Pancreas (tissue), 10 donors: ENCODE measurements at regions not wholly inside any gene's neighbourhood (a gene's known extent, or its start where the extent isn't known, plus 50 kb on each side); places are given as distances from the start of the nearest gene placed in this dataset.

Experiments
- ATAC-seq, 4 donors: fragments of 200-7000 bp; cut with Tn5 transposase; one replicate each; pipeline versions ENCODE4 v1.8.0 to v1.9.1; 2020; ENCODE audit warnings: mild to moderate bottlenecking in 4 of 4, moderate library complexity in 4 of 4
- DNase-seq, 6 donors: peaks; one replicate each; pipeline ENCODE4 v3.0.0-alpha.2; 2020
- FAIRE-seq: peaks from 2 replicates; lab custom pipeline; 2012; peaks lifted over from hg19 to GRCh38; lab: Jason Lieb, UNC
- H3K27ac ChIP-seq, 4 donors: fragments of 200-600 bp; sonication (generic); 1 replicate in 3 of 4; 2 replicates in 1 of 4; pipeline versions ENCODE4 v1.5.0 to v1.8.0; 2020
- H3K27me3 ChIP-seq, 4 donors: fragments of 200-600 bp; one replicate each; pipeline ENCODE4 v1.8.0; 2021
- H3K36me3 ChIP-seq, 3 donors: fragments of 200-600 bp; sonication (generic) in 1 of 3; one replicate each; pipeline versions ENCODE4 v1.5.0 to v1.8.0; 2020 to 2021
- H3K4me1 ChIP-seq, 3 donors: fragments of 200-600 bp; one replicate each; pipeline ENCODE4 v1.8.0; 2021
- H3K4me3 ChIP-seq, 4 donors: fragments of 200-600 bp; sonication (generic) in 2 of 4; one replicate each; pipeline versions ENCODE4 v1.5.0 to v1.8.0; 2020 to 2021
- H3K9me3 ChIP-seq, 4 donors: fragments of 200-600 bp; one replicate each; pipeline ENCODE4 v1.8.0; 2021
- CTCF ChIP-seq, 4 donors: fragments of 200-600 bp; sonication (generic) in 3 of 4; IDR thresholded peaks; one replicate each; pipeline versions ENCODE4 v1.5.0 to v1.8.0; 2021; ENCODE audit warnings: antibody characterized with exemption in 4 of 4
- WGBS, 2 donors: extraction: QIAGEN DNeasy Blood & Tissue Kit; methylation state at CpG; one replicate each; pipeline ENCODE4 v1.1.7; 2013; 5-methylcytosine and 5-hydroxymethylcytosine counted together
- intact Hi-C, 3 donors: fragments of 100-400 bp; cut with DNase I; formaldehyde crosslinking; loops; one replicate each; pipeline versions ENCODE4 v1.11.1 to v1.14.2; 2022
- donor health status: healthy with polysubstance abuse.
- donor health status: DM: no; HTN: no; CAD: no; lungs with moderate emphysema.
- donor health status: DM: no; HTN: no; CAD: no.
- donor health status: control.
- donor health status: control.
- donor health status: Bipolar disorder and iron deficiency.
- donor health status: DM: yes; HTN: yes; CAD: no.
- donor health status: DM: no; HTN: no; CAD: no.
- donor health status: DM: no; HTN: no; CAD: no.
- donor health status: DM: yes; HTN: yes; CAD: no.

GRCh38 chr18:76057386-76057785 lies 437.7 kb downstream of the ZNF516 start:
- intact Hi-C loops, result no loop called here

GRCh38 chr18:76056471-76057110 lies 438.5 kb downstream of the ZNF516 start:
- no peaks in the 10 kb centered on the region for H3K36me3 ChIP-seq
- no peak for TF ChIP-seq CTCF (IDR thresholded peaks at IDR 0.05)
- ATAC-seq (peak in 3 of 4 donors; percentile 51 to 69 (median 60)), DNase-seq (peak in 1 of 6 donors; percentile 3), FAIRE-seq (no peak)
- intact Hi-C loops, result no loop called here
- no peaks in the 10 kb centered on the region for H3K9me3 ChIP-seq
- no peaks in the 10 kb centered on the region for H3K27me3 ChIP-seq
- no peak overlapping the region for H3K4me3 ChIP-seq
- no peaks in the 10 kb centered on the region for H3K4me1 ChIP-seq
- no peak overlapping the region for H3K27ac ChIP-seq
- 62 to 74% methylated on average over 13 of the region's 13 CpGs for WGBS, 2 donors

More at GRCh38 chr18:76057386-76057785, 437.7 kb downstream of the ZNF516 start:
- no peaks in the 10 kb centered on the region for H3K4me1 ChIP-seq
- 66 to 72% methylated on average over 15 to 16 of the region's 16 CpGs for WGBS, 2 donors
- no peaks in the 10 kb centered on the region for H3K36me3 ChIP-seq
- no peak for DNase-seq
- no peak overlapping the region for H3K4me3 ChIP-seq
- no peak for FAIRE-seq
- ATAC-seq, result no peak
- H3K27me3 ChIP-seq, result no peaks in the 10 kb centered on the region
- no peak overlapping the region for H3K27ac ChIP-seq
- H3K9me3 ChIP-seq, result no peaks in the 10 kb centered on the region
- TF ChIP-seq CTCF (IDR thresholded peaks at IDR 0.05), result no peak

GRCh38 chr18:76055578-76055977 lies 439.5 kb downstream of the ZNF516 start:
- Histone ChIP-seq H3K27me3 (no peaks in the 10 kb centered on the region), H3K9me3 (no peaks in the 10 kb centered on the region), H3K4me3 (no peak overlapping the region), H3K27ac (no peak overlapping the region), H3K4me1 (no peaks in the 10 kb centered on the region), H3K36me3 (no peaks in the 10 kb centered on the region)
- WGBS, 2 donors, result 65 to 78% methylated on average over 9 of the region's 9 CpGs
- no peak for TF ChIP-seq CTCF (IDR thresholded peaks at IDR 0.05)
- intact Hi-C loops, result no loop called here
- no peak for DNase-seq
- ATAC-seq, result no peak
- no peak for FAIRE-seq

- Histone ChIP-seq H3K4me3 (no peak overlapping the region), H3K4me1 (no peaks in the 10 kb centered on the region), H3K27ac (no peak overlapping the region), H3K36me3 (no peaks in the 10 kb centered on the region), H3K27me3 (no peaks in the 10 kb centered on the region), H3K9me3 (no peaks in the 10 kb centered on the region)
- FAIRE-seq (no peak), DNase-seq (no peak), ATAC-seq (no peak)
- TF ChIP-seq CTCF (IDR thresholded peaks at IDR 0.05), result no peak
- intact Hi-C loops, result no loop called here
- WGBS, 2 donors, result 66 to 74% methylated on average over 9 of the region's 9 CpGs
Observed at GRCh38 chr18:76055025-76055424, 440.0 kb downstream of the ZNF516 start.

- intact Hi-C loops, result no loop called here
- no peak overlapping the region for H3K4me3 ChIP-seq
- FAIRE-seq (no peak), ATAC-seq (no peak), DNase-seq (no peak)
- no peaks in the 10 kb centered on the region for H3K36me3 ChIP-seq
- H3K9me3 ChIP-seq, result no peaks in the 10 kb centered on the region
- TF ChIP-seq CTCF (IDR thresholded peaks at IDR 0.05), result no peak
- H3K27me3 ChIP-seq, result no peaks in the 10 kb centered on the region
- WGBS, 2 donors, result 45 to 61% methylated on average over 5 of the region's 5 CpGs
- no peak overlapping the region for H3K27ac ChIP-seq
- no peaks in the 10 kb centered on the region for H3K4me1 ChIP-seq
Observed at GRCh38 chr18:76054156-76054555, 440.9 kb downstream of the ZNF516 start.
